ENCODE measurements at regions not wholly inside any gene's neighbourhood (a gene's known extent, or its start where the extent isn't known, plus 50 kb on each side); places are given as distances from the start of the nearest gene placed in this dataset.
"Not testable (repeated sequence)": the region's sequence is repeated elsewhere in the genome, so short reads cannot be mapped to it uniquely, and the experiment has no call there.

DNA sequence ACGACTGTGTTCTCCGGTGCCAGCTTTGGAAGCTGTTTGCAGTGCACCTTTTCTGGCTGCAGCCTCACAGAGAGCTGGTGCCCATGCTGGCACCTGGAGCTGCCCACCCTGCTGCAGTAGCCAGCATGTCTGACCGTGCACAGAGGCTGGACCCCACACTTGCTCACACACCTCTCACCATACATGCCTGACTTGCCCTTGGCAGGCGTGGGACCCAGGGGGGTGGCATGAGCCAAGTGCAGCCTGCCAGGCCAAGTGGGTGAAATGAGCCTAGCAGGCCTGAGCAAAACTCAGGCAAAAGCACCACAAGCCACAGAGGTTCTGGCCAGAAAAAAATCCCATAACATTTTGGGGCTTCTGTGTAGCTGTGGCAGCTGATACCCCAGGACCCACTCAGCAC is 258.8 kb downstream of the XPNPEP1 start:
- DNase-seq (no peak), ATAC-seq (ENCODE audit: low read depth) (no peak)
- H3K27ac Mint-ChIP-seq = no peak overlapping the region
- no peaks in the 10 kb centered on the region for H3K27me3 Mint-ChIP-seq
- H3K4me3 Mint-ChIP-seq = no peak overlapping the region
- no peaks in the 10 kb centered on the region for H3K4me1 Mint-ChIP-seq
- H3K36me3 Mint-ChIP-seq = no peaks in the 10 kb centered on the region
- POLR2A ChIA-PET = no interaction called here
- H3K9me3 Mint-ChIP-seq = peaks cover 3% of the 10 kb centered on the region

DNA sequence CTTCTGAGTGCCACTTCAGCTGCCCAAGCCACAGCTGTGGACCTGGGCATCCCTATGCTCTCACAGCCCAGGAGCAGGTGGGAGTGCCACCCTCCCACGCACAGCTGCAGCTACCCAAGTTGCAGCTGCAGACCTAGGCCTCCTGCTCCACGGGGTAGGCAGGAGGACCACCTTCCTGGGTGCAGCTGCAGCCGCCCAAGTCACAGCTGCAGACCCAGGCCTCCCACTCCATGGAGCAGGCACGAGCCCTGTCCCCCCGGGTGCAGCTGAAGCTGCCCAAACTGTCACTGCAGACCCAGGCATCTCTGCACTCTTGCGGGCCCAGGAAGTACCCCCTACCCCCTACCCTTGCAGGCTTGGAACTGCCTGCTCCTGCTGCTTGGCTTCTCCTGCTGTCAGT is 260.2 kb downstream of the XPNPEP1 start:
- no peak for DNase-seq
- POLR2A ChIA-PET = no interaction called here
- Mint-ChIP-seq H3K36me3 (no peaks in the 10 kb centered on the region), H3K27ac (no peak overlapping the region), H3K4me3 (no peak overlapping the region), H3K4me1 (no peaks in the 10 kb centered on the region), H3K9me3 (peaks cover 3% of the 10 kb centered on the region), H3K27me3 (no peaks in the 10 kb centered on the region)
- ATAC-seq (ENCODE audit: low read depth) = no peak

DNA sequence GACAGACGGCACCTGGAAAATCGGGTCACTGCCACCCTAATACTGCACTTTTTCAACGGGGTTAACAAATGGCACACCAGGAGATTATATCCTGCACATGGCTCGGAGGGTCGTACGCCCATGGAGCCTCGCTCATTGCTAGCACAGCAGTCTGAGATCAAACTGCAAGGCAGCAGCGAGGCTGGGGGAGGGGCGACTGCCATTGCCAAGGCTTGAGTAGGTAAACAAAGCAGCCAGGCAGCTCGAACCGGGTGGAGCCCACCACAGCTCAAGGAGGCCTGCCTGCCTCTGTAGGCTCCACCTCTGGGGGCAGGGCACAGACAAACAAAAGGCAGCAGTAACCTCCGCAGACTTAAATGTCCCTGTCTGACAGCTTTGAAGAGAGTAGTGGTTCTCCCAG is 270.7 kb downstream of the XPNPEP1 start:
- ATAC-seq (ENCODE audit: low read depth); H3K36me3 Mint-ChIP-seq; POLR2A ChIA-PET; H3K27ac Mint-ChIP-seq; H3K4me1 Mint-ChIP-seq; H3K4me3 Mint-ChIP-seq; DNase-seq; H3K27me3 Mint-ChIP-seq; H3K9me3 Mint-ChIP-seq: not testable (repeated sequence)

DNA sequence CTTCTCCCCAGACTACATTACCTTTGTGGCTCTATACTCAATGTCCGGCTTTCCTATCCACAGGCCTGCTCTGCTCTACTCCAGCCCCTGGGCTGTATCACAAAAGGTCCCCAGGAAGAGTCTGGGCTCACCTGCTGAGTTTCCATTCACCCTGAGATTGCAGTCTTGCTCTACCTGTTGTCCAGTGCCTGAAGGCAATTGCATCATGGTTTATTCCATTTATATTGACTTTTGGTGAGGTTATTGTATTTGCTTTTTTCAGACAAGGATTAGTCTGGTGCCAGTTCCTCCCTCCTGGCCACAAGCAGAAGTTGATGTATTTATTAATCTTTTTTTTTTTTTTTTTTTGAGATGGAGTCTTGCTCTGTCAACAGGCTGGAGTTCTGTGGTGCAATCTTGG is 273.1 kb downstream of the XPNPEP1 start:
- no peaks in the 10 kb centered on the region for H3K4me1 Mint-ChIP-seq
- no peaks in the 10 kb centered on the region for H3K36me3 Mint-ChIP-seq
- POLR2A ChIA-PET = no interaction called here
- no peak for DNase-seq
- no peak for ATAC-seq (ENCODE audit: low read depth)
- no peaks in the 10 kb centered on the region for H3K27me3 Mint-ChIP-seq
- H3K4me3 Mint-ChIP-seq = no peak overlapping the region
- H3K27ac Mint-ChIP-seq = no peak overlapping the region
- no peaks in the 10 kb centered on the region for H3K9me3 Mint-ChIP-seq

DNA sequence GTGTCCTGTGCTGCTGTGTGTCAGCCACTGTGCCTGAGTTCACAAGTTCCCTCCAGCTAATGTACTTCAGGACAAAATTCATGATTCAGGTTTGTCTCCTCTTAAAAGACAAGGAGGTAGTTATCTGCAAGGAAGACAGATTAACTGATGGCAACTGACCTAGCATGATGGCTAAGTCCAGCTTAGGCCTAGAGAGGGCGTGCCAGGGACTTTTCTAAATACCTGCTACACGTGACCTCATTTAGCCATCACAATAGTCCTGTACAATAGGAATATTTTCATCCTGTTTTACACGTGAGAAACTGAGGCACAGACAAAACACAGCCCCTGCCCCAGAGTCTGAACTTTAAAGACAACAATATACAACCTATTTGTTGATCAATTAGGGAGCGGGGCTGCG is 275.7 kb downstream of the XPNPEP1 start:
- Mint-ChIP-seq H3K4me3 (no peak overlapping the region), H3K9me3 (no peaks in the 10 kb centered on the region), H3K36me3 (no peaks in the 10 kb centered on the region), H3K27me3 (no peaks in the 10 kb centered on the region), H3K27ac (no peak overlapping the region), H3K4me1 (no peaks in the 10 kb centered on the region)
- POLR2A ChIA-PET = no interaction called here
- DNase-seq = no peak
- ATAC-seq (ENCODE audit: low read depth) = no peak

DNA sequence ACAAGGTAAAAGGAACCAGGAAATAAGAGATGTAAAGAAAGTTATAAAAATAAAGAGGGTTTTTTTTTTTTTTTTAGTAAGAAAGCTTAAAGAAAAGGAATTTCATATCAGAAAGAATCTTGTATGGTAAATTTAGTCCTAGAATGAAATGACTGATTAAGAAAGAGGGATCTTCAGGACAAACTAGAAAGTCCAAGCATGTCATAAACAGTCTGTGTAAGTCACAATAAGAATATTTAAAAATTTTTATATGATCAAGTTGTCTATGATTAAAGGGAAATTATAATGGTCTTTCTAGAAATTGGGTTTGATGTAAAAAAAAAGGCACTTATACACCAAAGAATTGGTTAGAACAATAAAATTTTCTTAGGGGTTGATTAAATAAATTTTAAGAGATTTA is 289.5 kb downstream of the XPNPEP1 start:
- POLR2A ChIA-PET = no interaction called here
- H3K9me3 Mint-ChIP-seq = peaks cover 2% of the 10 kb centered on the region
- no peaks in the 10 kb centered on the region for H3K4me1 Mint-ChIP-seq
- ATAC-seq (ENCODE audit: low read depth) = no peak
- DNase-seq = no peak
- H3K36me3 Mint-ChIP-seq = no peaks in the 10 kb centered on the region
- no peaks in the 10 kb centered on the region for H3K27me3 Mint-ChIP-seq
- H3K4me3 Mint-ChIP-seq = no peak overlapping the region
- no peak overlapping the region for H3K27ac Mint-ChIP-seq

DNA sequence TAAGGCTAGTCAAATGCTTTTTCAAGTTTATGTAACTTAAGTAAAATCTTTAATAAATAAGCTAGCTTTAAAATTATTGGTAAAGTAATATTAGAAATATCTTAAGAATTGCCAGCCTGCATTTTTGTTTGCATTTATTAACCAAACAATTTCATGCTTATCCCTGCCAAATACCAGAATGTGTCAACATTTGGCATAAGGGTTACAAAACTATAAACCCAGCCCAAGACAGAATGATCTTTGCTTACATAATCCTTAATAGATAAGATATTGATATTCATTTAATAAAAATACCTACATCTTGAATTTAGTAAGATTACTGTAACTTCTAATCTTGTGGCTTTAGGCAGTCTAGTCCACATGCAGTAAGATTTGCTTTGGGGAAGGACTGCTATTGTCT is 290.3 kb downstream of the XPNPEP1 start:
- H3K27ac Mint-ChIP-seq; H3K4me3 Mint-ChIP-seq; H3K4me1 Mint-ChIP-seq; H3K27me3 Mint-ChIP-seq; H3K9me3 Mint-ChIP-seq; POLR2A ChIA-PET; DNase-seq; H3K36me3 Mint-ChIP-seq; ATAC-seq (ENCODE audit: low read depth): not testable (repeated sequence)

DNA sequence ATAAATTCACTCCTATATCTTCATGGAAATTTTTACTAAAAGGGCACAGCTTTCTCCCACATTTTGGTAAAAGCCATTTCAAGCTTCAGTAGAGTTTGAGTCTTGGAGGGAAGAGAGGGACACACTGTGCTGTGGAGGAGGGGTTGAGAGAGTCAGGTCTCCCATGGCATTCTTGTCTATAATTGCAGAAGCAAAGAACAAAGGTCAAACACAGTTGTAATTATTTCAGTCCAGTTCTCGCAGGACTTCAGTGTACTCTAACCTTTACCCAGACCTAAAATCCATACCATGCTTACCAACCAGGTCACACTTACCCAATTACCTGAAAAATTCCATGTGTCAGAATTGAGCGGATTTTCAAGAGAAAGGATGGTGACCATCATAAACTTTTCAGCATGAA is 298.4 kb downstream of the XPNPEP1 start:
- POLR2A ChIA-PET = no interaction called here
- Mint-ChIP-seq H3K4me1 (no peaks in the 10 kb centered on the region), H3K27ac (no peak overlapping the region)

DNA sequence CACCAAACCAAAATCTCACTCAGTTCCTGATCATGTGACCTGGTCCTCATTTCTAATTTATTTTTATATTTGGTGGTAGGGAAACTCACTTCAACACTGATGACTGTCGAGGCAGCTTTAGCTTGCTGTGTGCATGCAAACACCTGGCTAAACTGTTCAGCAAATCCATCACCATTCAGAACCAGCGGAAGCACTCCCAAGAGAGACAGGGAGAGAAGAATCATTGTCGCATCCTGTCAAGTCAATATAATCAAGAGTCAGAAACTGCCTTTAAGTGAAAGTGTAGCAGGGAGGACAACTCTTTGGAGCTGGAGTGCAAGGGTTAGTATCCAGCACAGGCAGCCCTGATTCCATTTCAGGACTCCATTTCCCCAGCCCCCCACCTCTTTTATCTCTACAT is 300.7 kb downstream of the XPNPEP1 start:
- DNase-seq = no peak
- no peak overlapping the region for H3K27ac Mint-ChIP-seq
- H3K4me1 Mint-ChIP-seq = no peaks in the 10 kb centered on the region
- no peaks in the 10 kb centered on the region for H3K36me3 Mint-ChIP-seq
- no peaks in the 10 kb centered on the region for H3K27me3 Mint-ChIP-seq
- no peak overlapping the region for H3K4me3 Mint-ChIP-seq
- no peaks in the 10 kb centered on the region for H3K9me3 Mint-ChIP-seq
- POLR2A ChIA-PET = no interaction called here
- ATAC-seq (ENCODE audit: low read depth) = no peak

More for the DNA sequence above, 298.4 kb downstream of the XPNPEP1 start:
- Mint-ChIP-seq H3K4me3 (no peak overlapping the region), H3K36me3 (no peaks in the 10 kb centered on the region), H3K27me3 (no peaks in the 10 kb centered on the region), H3K9me3 (no peaks in the 10 kb centered on the region)
- ATAC-seq (ENCODE audit: low read depth) (no peak), DNase-seq (no peak)

DNA sequence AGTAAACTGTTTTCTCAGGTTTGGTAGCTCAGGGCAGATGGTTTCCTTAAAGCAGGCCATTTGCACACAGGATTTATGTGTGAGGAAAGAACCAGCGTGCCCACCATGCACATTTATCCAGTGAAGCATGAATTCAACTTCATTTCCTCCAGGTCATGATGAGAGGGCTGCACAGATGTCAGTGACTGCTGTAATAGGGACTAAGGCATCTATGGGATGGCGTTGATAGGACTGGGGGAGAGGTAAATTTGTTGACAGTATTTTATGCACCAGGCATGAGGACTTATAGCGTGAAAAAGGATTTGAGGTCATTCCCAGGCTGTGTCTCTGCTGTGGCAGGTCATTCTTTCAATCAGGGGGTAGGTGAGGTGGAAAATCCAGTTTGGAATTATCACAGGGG is 302.9 kb downstream of the XPNPEP1 start:
- POLR2A ChIA-PET = no interaction called here
- DNase-seq (no peak), ATAC-seq (ENCODE audit: low read depth) (no peak)
- no peaks in the 10 kb centered on the region for H3K4me1 Mint-ChIP-seq
- no peak overlapping the region for H3K4me3 Mint-ChIP-seq
- H3K27me3 Mint-ChIP-seq = no peaks in the 10 kb centered on the region
- H3K36me3 Mint-ChIP-seq = no peaks in the 10 kb centered on the region
- H3K27ac Mint-ChIP-seq = no peak overlapping the region
- no peaks in the 10 kb centered on the region for H3K9me3 Mint-ChIP-seq

DNA sequence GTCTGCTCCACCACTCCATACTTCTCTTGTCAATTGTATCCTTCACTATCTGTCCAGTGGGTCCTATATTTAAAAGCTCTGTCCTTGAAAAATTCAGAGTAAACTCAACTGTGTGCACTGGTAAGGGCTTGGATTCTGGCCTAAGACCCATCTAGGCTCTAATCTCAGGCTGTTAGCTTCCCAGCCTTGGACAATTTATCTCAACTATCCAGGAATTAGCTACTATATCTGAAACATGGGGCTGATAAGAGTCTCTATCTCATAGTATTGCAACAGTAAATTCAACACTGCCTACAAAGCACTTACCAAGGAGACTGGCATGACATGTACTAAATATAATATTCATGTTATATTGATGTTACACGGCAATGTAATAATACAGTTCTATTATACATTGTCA is 303.4 kb downstream of the XPNPEP1 start:
- H3K27me3 Mint-ChIP-seq = no peaks in the 10 kb centered on the region
- no peaks in the 10 kb centered on the region for H3K4me1 Mint-ChIP-seq
- POLR2A ChIA-PET = no interaction called here
- H3K4me3 Mint-ChIP-seq = no peak overlapping the region
- no peaks in the 10 kb centered on the region for H3K36me3 Mint-ChIP-seq
- no peak overlapping the region for H3K27ac Mint-ChIP-seq
- DNase-seq (no peak), ATAC-seq (ENCODE audit: low read depth) (no peak)
- no peaks in the 10 kb centered on the region for H3K9me3 Mint-ChIP-seq

DNA sequence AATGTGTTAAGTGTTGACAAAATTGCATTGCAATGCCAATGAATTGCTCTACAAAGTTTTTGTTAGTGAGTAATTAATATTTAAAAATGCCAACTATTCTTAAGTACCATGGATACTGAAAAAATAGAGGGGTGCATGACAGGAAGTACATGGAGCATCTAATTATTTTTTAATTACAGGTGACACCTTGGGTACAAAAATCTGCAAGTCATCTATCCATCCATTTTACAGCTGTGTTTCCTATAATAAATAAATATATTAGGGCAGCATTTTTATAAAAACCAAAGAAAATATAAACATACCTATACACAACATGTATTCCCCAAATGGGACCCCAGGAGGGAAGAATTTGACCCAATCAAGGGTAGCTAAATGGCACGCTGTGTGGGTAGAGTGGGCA is 304.6 kb downstream of the XPNPEP1 start:
- ATAC-seq (ENCODE audit: low read depth) (no peak), DNase-seq (no peak)
- no peaks in the 10 kb centered on the region for H3K27me3 Mint-ChIP-seq
- POLR2A ChIA-PET = no interaction called here
- H3K36me3 Mint-ChIP-seq = no peaks in the 10 kb centered on the region
- H3K27ac Mint-ChIP-seq = no peak overlapping the region
- no peaks in the 10 kb centered on the region for H3K9me3 Mint-ChIP-seq
- no peak overlapping the region for H3K4me3 Mint-ChIP-seq
- H3K4me1 Mint-ChIP-seq = no peaks in the 10 kb centered on the region

DNA sequence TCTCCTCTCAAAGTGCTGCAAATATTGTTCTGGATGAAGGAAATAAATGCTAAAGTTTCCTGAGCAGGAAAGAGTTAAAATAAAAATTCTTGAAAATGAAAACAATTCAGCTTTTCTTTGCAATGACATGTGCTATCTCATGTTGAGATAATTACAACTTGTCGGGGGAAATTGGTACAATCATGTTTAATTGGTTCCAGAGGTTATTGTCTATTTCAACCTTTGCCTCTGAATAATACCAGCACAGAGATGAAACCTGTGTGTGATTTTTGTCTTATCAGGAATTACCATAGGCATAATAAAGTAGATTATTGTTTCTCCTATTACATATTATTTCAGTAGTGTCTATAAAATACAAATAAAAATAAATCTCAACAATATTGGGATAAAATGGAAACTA is 305.0 kb downstream of the XPNPEP1 start:
- no peak for DNase-seq
- Mint-ChIP-seq H3K9me3 (no peaks in the 10 kb centered on the region), H3K27me3 (no peaks in the 10 kb centered on the region), H3K36me3 (no peaks in the 10 kb centered on the region), H3K27ac (no peak overlapping the region), H3K4me3 (no peak overlapping the region), H3K4me1 (no peaks in the 10 kb centered on the region)
- ATAC-seq (ENCODE audit: low read depth) = no peak
- POLR2A ChIA-PET = no interaction called here

DNA sequence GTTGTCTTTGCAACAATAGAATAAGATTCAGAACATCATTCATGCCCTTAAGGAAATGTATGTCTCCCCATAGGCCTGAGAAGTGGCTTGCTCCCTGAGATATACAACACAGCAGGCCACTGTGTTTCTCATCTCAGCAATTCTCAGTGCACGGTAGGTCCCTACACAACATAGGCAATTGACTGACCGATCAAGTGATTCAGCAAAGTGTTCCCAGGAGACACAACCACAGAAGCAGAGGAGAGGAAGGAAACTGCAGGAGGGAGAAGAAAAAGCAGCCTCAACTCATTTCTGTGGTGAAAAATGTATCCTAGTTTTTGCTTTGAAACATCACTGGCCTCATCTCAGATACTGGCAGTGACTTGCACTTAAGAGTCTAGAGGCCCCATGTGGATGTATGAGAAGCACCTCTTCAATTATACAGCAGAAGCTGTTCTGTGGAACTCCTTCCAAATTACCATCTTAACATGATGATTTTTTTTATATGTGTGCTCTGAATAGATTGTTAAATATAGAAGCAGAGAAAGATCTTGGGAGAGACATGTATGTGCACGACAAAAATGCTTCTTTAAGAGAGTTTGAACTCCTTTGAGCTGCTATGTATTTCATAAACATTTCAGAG is 306.8 kb downstream of the XPNPEP1 start:
- POLR2A ChIA-PET = no interaction called here
- Mint-ChIP-seq H3K4me1 (no peaks in the 10 kb centered on the region), H3K4me3 (no peak overlapping the region), H3K36me3 (no peaks in the 10 kb centered on the region), H3K27me3 (no peaks in the 10 kb centered on the region), H3K9me3 (no peaks in the 10 kb centered on the region), H3K27ac (no peak overlapping the region)
- DNase-seq (no peak), ATAC-seq (ENCODE audit: low read depth) (no peak)

DNA sequence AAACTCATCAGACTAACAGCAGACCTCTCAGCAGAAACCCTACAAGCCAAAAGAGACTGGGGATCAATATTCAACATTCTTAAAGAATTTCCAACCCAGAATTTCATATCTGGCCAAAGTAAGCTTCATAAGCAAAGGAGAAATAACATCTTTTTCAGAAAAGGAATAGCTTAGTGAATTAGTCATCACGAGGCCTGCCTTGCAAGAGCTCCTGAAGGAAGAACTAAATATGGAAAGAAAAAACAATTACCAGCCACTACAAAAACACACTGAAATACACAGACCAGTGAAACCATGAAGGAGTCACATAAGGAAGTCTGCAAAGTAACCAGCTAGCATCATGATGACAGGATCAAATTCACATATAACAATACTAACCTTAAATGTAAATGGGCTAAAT is 328.0 kb downstream of the XPNPEP1 start:
- not testable (repeated sequence) for ATAC-seq (ENCODE audit: low read depth)

More for the DNA sequence above, 328.0 kb downstream of the XPNPEP1 start:
- POLR2A ChIA-PET, H3K27me3 Mint-ChIP-seq, H3K9me3 Mint-ChIP-seq, H3K4me1 Mint-ChIP-seq, H3K27ac Mint-ChIP-seq, DNase-seq, H3K36me3 Mint-ChIP-seq, H3K4me3 Mint-ChIP-seq: not testable (repeated sequence)

All from activated naive CD8-positive, alpha-beta T cell treated with anti-CD3 and anti-CD28 coated beads, Interleukin-2, amount 10 ng/mL, durations not matched to agents 7 days and 5 days (primary cell).